K562 (cell line): ENCODE measurements at regions not wholly inside any gene's neighbourhood (a gene's known extent, or its start where the extent isn't known, plus 50 kb on each side); places are given as distances from the start of the nearest gene placed in this dataset.
A peak's percentile ranks its signal among the peaks of the same experiment; 100 is the strongest.

Experiments
- ATAC-seq: fragments of 200-7000 bp; cut with Tn5 transposase; 3 replicates; pipeline ENCODE4 v1.9.1; 2020; ENCODE audit warnings: moderate library complexity
- BruUV-seq: library from RNA; stranded (reverse); fragments of 400-500 nt; replicated peaks from 2 replicates; lab custom pipeline; 2021; lab: Mats Ljungman, UMichigan
- CTCF ChIA-PET: fragments of 300-600 bp; formaldehyde crosslinking; extraction: SDS; loops from one replicate; lab custom pipeline; 2021; ENCODE audit warnings: low intra/inter-chr PET ratio; lab: Yijun Ruan, JAX
- POLR2A ChIA-PET: fragments of 300-600, 350-650 bp; sonication (Branson Sonifier 250); formaldehyde crosslinking; extraction: SDS; loops from one replicate; lab custom pipeline; 2021; ENCODE audit warnings: antibody characterized with exemption, inconsistent platforms; lab: Yijun Ruan, JAX
- DNase-seq, 4 experiments: peaks; one replicate each; pipeline versions ENCODE4 v3.0.0 to v3.0.0-alpha.2; 2011 to 2018; ENCODE audit warnings: low spot score in 3 of 4, mixed read lengths in 3 of 4; ENCODE audit errors: extremely low read depth in 1 of 4
- FAIRE-seq: peaks from 2 replicates; lab custom pipeline; 2011; peaks lifted over from hg19 to GRCh38; lab: Jason Lieb, UNC
- H2AFZ ChIP-seq: 2 replicates; pipeline ENCODE4 v1.6.0; 2011; ENCODE audit warnings: low read depth, low read length, control low read depth, inconsistent platforms
- H3K27ac ChIP-seq: fragments of 200-600 bp; 3 replicates; pipeline ENCODE4 v1.8.0; 2011; ENCODE audit warnings: low read depth, mild to moderate bottlenecking, control low read depth, inconsistent platforms, low read length, moderate library complexity, mixed read lengths; ENCODE audit errors: extremely low read depth
- H3K27me3 ChIP-seq, 2 experiments: fragments of 300-600 bp in 1 of 2; 2 replicates in 1 of 2; 3 replicates in 1 of 2; pipeline versions ENCODE4 v1.6.0 to v1.8.0; 2011; ENCODE audit warnings: inconsistent platforms in 2 of 2, low read length in 2 of 2, mild to moderate bottlenecking in 1 of 2, mixed read lengths in 1 of 2, moderate library complexity in 1 of 2; ENCODE audit not compliant: control insufficient read depth in 2 of 2, insufficient read depth in 2 of 2
- H3K36me3 ChIP-seq: fragments of 300-600 bp; 3 replicates; pipeline ENCODE4 v1.8.0; 2011; ENCODE audit warnings: mild to moderate bottlenecking, low read length, inconsistent platforms; ENCODE audit not compliant: control insufficient read depth, insufficient read depth
- H3K4me1 ChIP-seq, 2 experiments: fragments of 200-600 bp in 1 of 2; replicated peaks in 1 of 2; 2 replicates in 1 of 2; 3 replicates in 1 of 2; pipeline versions ENCODE4 v1.5.1 to v1.8.0; 2011; ENCODE audit warnings: inconsistent platforms in 2 of 2, low read length in 2 of 2, mild to moderate bottlenecking in 1 of 2, mixed read lengths in 1 of 2, moderate library complexity in 1 of 2; ENCODE audit not compliant: control insufficient read depth in 2 of 2, insufficient read depth in 2 of 2
- H3K4me2 ChIP-seq: 2 replicates; pipeline ENCODE4 v1.6.1; 2011; ENCODE audit warnings: low read length, control low read depth, inconsistent platforms, mixed read lengths; ENCODE audit not compliant: insufficient read depth
- H3K4me3 ChIP-seq: fragments of 200-600 bp; sonication (generic), shearing (Covaris generic); 2 replicates; pipeline ENCODE4 v1.5.1; 2016; ENCODE audit warnings: control low read depth, inconsistent platforms
- H3K79me2 ChIP-seq: fragments of 200-600 bp; 3 replicates; pipeline ENCODE4 v1.8.0; 2011; ENCODE audit warnings: low read length, inconsistent platforms; ENCODE audit not compliant: control insufficient read depth, insufficient read depth
- H3K9ac ChIP-seq, 2 experiments: 2 replicates each; pipeline versions ENCODE4 v1.6.0 to v1.6.1; 2011; ENCODE audit warnings: low read depth in 2 of 2, low read length in 2 of 2, control low read depth in 1 of 2, inconsistent platforms in 1 of 2, mild to moderate bottlenecking in 1 of 2, mixed read lengths in 1 of 2; ENCODE audit not compliant: insufficient read depth in 1 of 2
- H3K9me1 ChIP-seq: one replicate; pipeline ENCODE4 v1.6.0; 2011; ENCODE audit warnings: inconsistent platforms, mild to moderate bottlenecking, low read length, moderate library complexity; ENCODE audit not compliant: control insufficient read depth, insufficient read depth
- H3K9me3 ChIP-seq: replicated peaks from 2 replicates; pipeline ENCODE4 v1.5.1; 2011; ENCODE audit warnings: low read depth, low read length, inconsistent platforms; ENCODE audit not compliant: control insufficient read depth, insufficient read depth
- H4K20me1 ChIP-seq: replicated peaks from 2 replicates; pipeline ENCODE4 v1.6.1; 2011; ENCODE audit warnings: low read length, inconsistent platforms, mixed read lengths; ENCODE audit not compliant: control insufficient read depth, insufficient read depth
- BRD4 ChIP-seq: fragments of 200-600 bp; sonication (generic); IDR thresholded peaks from 2 replicates; pipeline ENCODE4 v1.6.1; 2017; ENCODE audit warnings: inconsistent platforms
- DPF2 ChIP-seq: fragments of 450-650 bp; IDR thresholded peaks from 2 replicates; pipeline ENCODE4 v1.6.1; 2016
- KDM1A ChIP-seq, 2 experiments: fragments of 450-650 bp; IDR thresholded peaks; 2 replicates each; pipeline ENCODE4 v1.6.1; 2016; ENCODE audit warnings: mild to moderate bottlenecking in 2 of 2
- NFE2 ChIP-seq: IDR thresholded peaks from 2 replicates; pipeline ENCODE4 v1.6.1; 2014; ENCODE audit warnings: antibody characterized with exemption, low read depth
- RFX1 ChIP-seq: fragments of 450-650 bp; IDR thresholded peaks from 2 replicates; pipeline ENCODE4 v1.6.1; 2016; ENCODE audit warnings: mild to moderate bottlenecking, moderate library complexity
- SAP30 ChIP-seq: fragments of 200-600 bp; sonication (generic); IDR thresholded peaks from 2 replicates; pipeline ENCODE4 v1.6.1; 2012; ENCODE audit warnings: borderline replicate concordance, low read depth, mild to moderate bottlenecking, moderate library complexity, low read length, control low read depth, inconsistent platforms; ENCODE audit not compliant: insufficient read depth, poor library complexity, severe bottlenecking
- WGBS: fragments of 100-300 bp; shearing (Covaris generic); methylation state at CpG from one replicate; pipeline ENCODE4 v1.1.6; 2016; ENCODE audit warnings: low coverage, mixed read lengths; ENCODE audit not compliant: insufficient coverage; ENCODE audit errors: missing lambda C conversion rate; 5-methylcytosine and 5-hydroxymethylcytosine counted together
- in situ Hi-C: fragments of 300-500 bp; cut with MboI; formaldehyde crosslinking; loops from 4 replicates; pipeline ENCODE4 v1.15.0; 2018; ENCODE audit warnings: inconsistent platforms, mixed read lengths
- intact Hi-C: fragments of 100-400 bp; cut with micrococcal nuclease; formaldehyde crosslinking; loops from 2 replicates; pipeline ENCODE4 v1.14.2; 2022
- TF ChIP-seq, protein P1 (sequence below): fragments of 250-450 bp; sonication (Bioruptor Pico); IDR thresholded peaks from 2 replicates; pipeline ENCODE4 v1.5.0; 2021; ENCODE audit warnings: mild to moderate bottlenecking, borderline replicate concordance
- TF ChIP-seq, protein P2 (sequence below): fragments of 250-450 bp; sonication (Bioruptor Pico); IDR thresholded peaks from 2 replicates; pipeline ENCODE4 v1.5.0; 2021; ENCODE audit warnings: mild to moderate bottlenecking, moderate library complexity
- TF ChIP-seq, protein P3 (sequence below): IDR thresholded peaks from 2 replicates; pipeline ENCODE4 v1.6.1; 2016; ENCODE audit warnings: missing genetic modification characterization, missing compliant biosample characterization

DNA sequence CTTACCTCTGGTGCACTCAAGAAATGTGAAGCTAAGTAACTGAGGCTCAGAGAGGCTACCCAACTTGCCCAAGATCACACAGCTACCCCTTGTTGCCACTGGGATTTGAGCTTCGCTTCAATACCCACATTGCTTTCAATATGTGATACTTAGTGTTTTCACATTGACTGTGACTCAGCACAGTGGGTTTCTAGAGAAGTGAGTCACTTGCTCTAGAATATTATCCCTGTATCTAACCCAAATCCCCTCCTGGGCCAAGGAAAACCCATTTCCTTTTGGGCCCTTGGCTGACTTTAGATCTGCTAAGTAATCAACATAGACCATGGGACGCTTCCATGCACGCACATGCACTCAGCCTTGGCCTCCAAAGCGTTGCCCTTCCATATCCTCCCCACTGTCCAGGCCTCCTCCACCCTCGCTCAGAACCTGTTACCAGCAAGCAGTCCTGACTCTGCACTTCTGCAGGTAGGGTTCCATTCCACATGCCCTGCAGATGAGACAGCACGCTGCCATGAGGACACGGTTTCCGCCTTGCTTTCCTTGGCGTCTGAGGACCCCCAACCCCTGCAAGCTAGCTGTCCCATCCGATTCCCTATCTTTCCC, 87.7 kb upstream of the CHST15 start (continued):
- TF ChIP-seq, protein P1, sequence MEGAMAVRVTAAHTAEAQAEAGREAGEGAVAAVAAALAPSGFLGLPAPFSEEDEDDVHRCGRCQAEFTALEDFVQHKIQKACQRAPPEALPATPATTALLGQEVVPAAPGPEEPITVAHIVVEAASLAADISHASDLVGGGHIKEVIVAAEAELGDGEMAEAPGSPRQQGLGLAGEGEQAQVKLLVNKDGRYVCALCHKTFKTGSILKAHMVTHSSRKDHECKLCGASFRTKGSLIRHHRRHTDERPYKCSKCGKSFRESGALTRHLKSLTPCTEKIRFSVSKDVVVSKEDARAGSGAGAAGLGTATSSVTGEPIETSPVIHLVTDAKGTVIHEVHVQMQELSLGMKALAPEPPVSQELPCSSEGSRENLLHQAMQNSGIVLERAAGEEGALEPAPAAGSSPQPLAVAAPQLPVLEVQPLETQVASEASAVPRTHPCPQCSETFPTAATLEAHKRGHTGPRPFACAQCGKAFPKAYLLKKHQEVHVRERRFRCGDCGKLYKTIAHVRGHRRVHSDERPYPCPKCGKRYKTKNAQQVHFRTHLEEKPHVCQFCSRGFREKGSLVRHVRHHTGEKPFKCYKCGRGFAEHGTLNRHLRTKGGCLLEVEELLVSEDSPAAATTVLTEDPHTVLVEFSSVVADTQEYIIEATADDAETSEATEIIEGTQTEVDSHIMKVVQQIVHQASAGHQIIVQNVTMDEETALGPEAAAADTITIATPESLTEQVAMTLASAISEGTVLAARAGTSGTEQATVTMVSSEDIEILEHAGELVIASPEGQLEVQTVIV (CRISPR knock-in tag), result no peak
- peak; percentile 33; the same call in 1 of the 2 replicates for TF ChIP-seq NFE2
- TF ChIP-seq, all 486 proteins: peak for 1

GRCh38 chr10:124180044-124180745, 86.8 kb upstream of the CHST15 start:
- DNase-seq, result no peak
- Histone ChIP-seq H3K36me3 (no peaks in the 10 kb centered on the region), H4K20me1 (no peaks in the 10 kb centered on the region; the same call in 1 of the 2 replicates), H3K4me1 (no peaks in the 10 kb centered on the region), H3K79me2 (no peaks in the 10 kb centered on the region), H2AFZ (no peak overlapping the region), H3K27ac (no peak overlapping the region), H3K27me3 (peaks cover 0 to 16% of the 10 kb centered on the region in 2 experiments; a peak in 2 of 5 replicates), H3K4me2 (no peak overlapping the region), H3K9me1 (no peaks in the 10 kb centered on the region), H3K4me3 (no peak overlapping the region), H3K9me3 (no peaks in the 10 kb centered on the region), H3K9ac (no peak overlapping the region)
- intact Hi-C loops, result no loop called here
- in situ Hi-C loops, result no loop called here
- TF ChIP-seq DPF2 (no peak), SAP30 (no peak), KDM1A (IDR thresholded peaks at IDR 0.05) (no peak), RFX1 (no peak), BRD4 (no peak)
- TF ChIP-seq, protein P2, sequence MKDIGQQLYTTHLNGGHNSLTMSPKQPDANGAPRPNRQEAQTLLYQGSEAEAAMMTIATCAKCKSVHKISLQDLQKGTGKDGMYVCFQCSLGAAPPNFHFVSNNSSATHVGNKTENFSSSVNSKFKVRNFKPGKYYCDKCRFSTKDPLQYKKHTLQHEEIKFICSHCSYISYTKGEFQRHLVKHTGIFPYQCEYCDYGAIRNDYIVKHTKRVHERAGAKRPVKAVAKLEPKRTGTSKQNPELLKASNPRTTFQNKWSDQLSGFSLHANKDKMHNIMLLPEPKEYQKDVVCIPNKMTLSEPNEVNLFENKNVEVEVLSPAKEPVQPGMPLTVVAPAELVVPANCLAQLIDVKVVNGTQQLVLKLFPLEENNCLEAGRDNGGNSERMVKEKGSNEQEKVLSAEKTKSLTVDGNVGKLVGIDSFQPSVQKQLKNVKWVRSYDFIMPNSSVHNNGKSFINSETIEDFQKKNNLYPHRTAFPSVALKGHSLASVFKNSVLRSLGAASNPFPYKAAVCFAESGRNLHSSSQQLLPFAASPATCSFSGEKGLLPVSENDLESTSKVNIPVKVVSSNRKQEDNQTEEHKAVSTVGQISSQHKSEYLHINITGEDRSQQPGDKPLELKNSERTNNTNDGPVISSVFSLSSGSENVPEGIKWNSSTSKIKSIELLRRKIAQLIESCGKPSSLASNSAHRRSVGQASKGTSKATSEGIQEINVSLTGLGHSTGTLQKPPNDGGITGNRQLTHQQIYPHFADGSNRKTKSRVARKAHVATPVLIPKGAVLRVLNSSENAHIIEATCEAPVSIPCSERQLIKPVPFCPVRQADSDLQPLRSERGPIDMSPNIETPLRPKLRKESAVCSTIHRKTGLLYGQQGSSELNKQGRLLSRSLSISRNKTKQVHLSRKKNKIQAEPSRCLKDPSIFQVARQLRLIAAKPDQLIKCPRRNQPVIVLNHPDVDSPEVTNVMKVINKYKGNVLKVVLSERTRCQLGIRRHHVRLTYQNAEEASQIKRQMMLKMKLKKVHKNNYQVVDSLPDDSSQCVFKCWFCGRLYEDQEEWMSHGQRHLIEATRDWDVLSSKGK (CRISPR knock-in tag), result no peak
- TF ChIP-seq, protein P3, sequence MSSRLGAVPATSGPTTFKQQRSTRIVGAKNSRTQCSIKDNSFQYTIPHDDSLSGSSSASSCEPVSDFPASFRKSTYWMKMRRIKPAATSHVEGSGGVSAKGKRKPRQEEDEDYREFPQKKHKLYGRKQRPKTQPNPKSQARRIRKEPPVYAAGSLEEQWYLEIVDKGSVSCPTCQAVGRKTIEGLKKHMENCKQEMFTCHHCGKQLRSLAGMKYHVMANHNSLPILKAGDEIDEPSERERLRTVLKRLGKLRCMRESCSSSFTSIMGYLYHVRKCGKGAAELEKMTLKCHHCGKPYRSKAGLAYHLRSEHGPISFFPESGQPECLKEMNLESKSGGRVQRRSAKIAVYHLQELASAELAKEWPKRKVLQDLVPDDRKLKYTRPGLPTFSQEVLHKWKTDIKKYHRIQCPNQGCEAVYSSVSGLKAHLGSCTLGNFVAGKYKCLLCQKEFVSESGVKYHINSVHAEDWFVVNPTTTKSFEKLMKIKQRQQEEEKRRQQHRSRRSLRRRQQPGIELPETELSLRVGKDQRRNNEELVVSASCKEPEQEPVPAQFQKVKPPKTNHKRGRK (tag), result no peak
- BruUV-seq, result no TSS peak
- WGBS, result 0% methylated on average over 6 of the region's 8 CpGs
- CTCF ChIA-PET, result no interaction called here
- POLR2A ChIA-PET, result no interaction called here
- no peak for FAIRE-seq
- ATAC-seq, result no peak
